Transverse colon (tissue), 4 donors: ENCODE measurements at regions not wholly inside any gene's neighbourhood (a gene's known extent, or its start where the extent isn't known, plus 50 kb on each side); places are given as distances from the start of the nearest gene placed in this dataset.

ENCODE experiments used
- CTCF ChIP-seq, 5 experiments: fragments of 200-600 bp in 3 of 5; fragments of 450-650 bp in 2 of 5; sonication (generic) in 3 of 5; IDR thresholded peaks; 1 replicate in 2 of 5; 2 replicates in 3 of 5; pipeline ENCODE4 v1.5.1; 2016 to 2017; ENCODE audit warnings: antibody characterized with exemption in 5 of 5, inconsistent platforms in 3 of 5, mild to moderate bottlenecking in 2 of 5, moderate library complexity in 1 of 5
- POLR2A ChIP-seq: fragments of 450-650 bp; IDR thresholded peaks from one replicate; pipeline ENCODE4 v1.6.1; 2016; ENCODE audit warnings: antibody characterized with exemption, mild to moderate bottlenecking, moderate library complexity
- POLR2AphosphoS5 ChIP-seq, 3 donors: sonication (generic); formaldehyde crosslinking; IDR thresholded peaks; one replicate each; pipeline ENCODE4 v1.6.1; 2016; ENCODE audit warnings: antibody characterized with exemption in 3 of 3

- TF ChIP-seq CTCF (IDR thresholded peaks at IDR 0.05) (no peak), POLR2AphosphoS5 (IDR thresholded peaks at IDR 0.05) (no peak), POLR2A (no peak)
These were observed 166.8 kb upstream of the LPP start for GRCh38 chr3:187987187-187987586.
